Loucy (cell line): ENCODE measurements at regions not wholly inside any gene's neighbourhood (a gene's known extent, or its start where the extent isn't known, plus 50 kb on each side); places are given as distances from the start of the nearest gene placed in this dataset.

Experiments used
- H2AFZ ChIP-seq: fragments of 200-600 bp; sonication (generic); 2 replicates; pipeline ENCODE4 v1.6.0; 2016; ENCODE audit warnings: antibody characterized with exemption, mild to moderate bottlenecking, low read length, moderate library complexity
- H3F3A ChIP-seq: fragments of 200-600 bp; 2 replicates; pipeline ENCODE4 v1.6.0; 2016; ENCODE audit warnings: antibody characterized with exemption, low read depth, mild to moderate bottlenecking
- H3K27me3 ChIP-seq: fragments of 200-600 bp; sonication (generic); 2 replicates; pipeline ENCODE4 v1.6.1; 2014; ENCODE audit warnings: low read length, mild to moderate bottlenecking; ENCODE audit not compliant: insufficient read depth, poor library complexity, severe bottlenecking
- H3K36me3 ChIP-seq: fragments of 200-600 bp; sonication (generic); 2 replicates; pipeline ENCODE4 v1.6.1; 2016; ENCODE audit warnings: low read length; ENCODE audit not compliant: insufficient read depth
- H3K4me1 ChIP-seq: fragments of 200-600 bp; sonication (generic); 2 replicates; pipeline ENCODE4 v1.5.1; 2014; ENCODE audit warnings: low read length, mild to moderate bottlenecking; ENCODE audit not compliant: insufficient read depth, poor library complexity, severe bottlenecking
- H3K4me2 ChIP-seq: fragments of 200-600 bp; sonication (generic); 2 replicates; pipeline ENCODE4 v1.6.0; 2014; ENCODE audit warnings: antibody characterized with exemption, low read length, low read depth, mild to moderate bottlenecking; ENCODE audit not compliant: poor library complexity, severe bottlenecking
- H3K4me3 ChIP-seq: fragments of 200-600 bp; sonication (generic); 2 replicates; pipeline ENCODE4 v1.5.1; 2014; ENCODE audit warnings: low read length, mild to moderate bottlenecking, mixed read lengths; ENCODE audit not compliant: poor library complexity, severe bottlenecking
- H3K79me2 ChIP-seq: fragments of 200-600 bp; sonication (generic); 2 replicates; pipeline ENCODE4 v1.6.1; 2014; ENCODE audit warnings: low read length; ENCODE audit not compliant: insufficient read depth
- H3K9ac ChIP-seq: fragments of 200-600 bp; sonication (generic); 2 replicates; pipeline ENCODE4 v1.6.0; 2014; ENCODE audit warnings: mild to moderate bottlenecking, low read depth, low read length, moderate library complexity; ENCODE audit not compliant: poor library complexity, severe bottlenecking
- H3K9me2 ChIP-seq: fragments of 200-600 bp; sonication (generic); replicated peaks from 2 replicates; pipeline ENCODE4 v1.6.1; 2016; ENCODE audit warnings: low read depth, low read length, mixed read lengths
- H3K9me3 ChIP-seq: fragments of 200-600 bp; sonication (generic); 2 replicates; pipeline ENCODE4 v1.6.1; 2014; ENCODE audit warnings: mild to moderate bottlenecking, antibody characterized with exemption, low read length, low read depth; ENCODE audit not compliant: insufficient read depth
- H4K20me1 ChIP-seq: fragments of 200-600 bp; sonication (generic); 2 replicates; pipeline ENCODE4 v1.6.0; 2014; ENCODE audit warnings: antibody characterized with exemption, low read length, mild to moderate bottlenecking; ENCODE audit not compliant: insufficient read depth, poor library complexity, severe bottlenecking
- EZH2phosphoT487 ChIP-seq: fragments of 200-600 bp; IDR thresholded peaks from 2 replicates; pipeline ENCODE4 v1.6.1; 2018; ENCODE audit warnings: antibody characterized with exemption, mild to moderate bottlenecking, moderate library complexity, borderline replicate concordance
- TF ChIP-seq, protein P1 (sequence below): fragments of 200-600 bp; sonication (generic); conservative IDR thresholded peaks from 2 replicates; pipeline ENCODE4 v1.5.1; 2014; ENCODE audit warnings: mild to moderate bottlenecking, antibody characterized with exemption, low read length

DNA sequence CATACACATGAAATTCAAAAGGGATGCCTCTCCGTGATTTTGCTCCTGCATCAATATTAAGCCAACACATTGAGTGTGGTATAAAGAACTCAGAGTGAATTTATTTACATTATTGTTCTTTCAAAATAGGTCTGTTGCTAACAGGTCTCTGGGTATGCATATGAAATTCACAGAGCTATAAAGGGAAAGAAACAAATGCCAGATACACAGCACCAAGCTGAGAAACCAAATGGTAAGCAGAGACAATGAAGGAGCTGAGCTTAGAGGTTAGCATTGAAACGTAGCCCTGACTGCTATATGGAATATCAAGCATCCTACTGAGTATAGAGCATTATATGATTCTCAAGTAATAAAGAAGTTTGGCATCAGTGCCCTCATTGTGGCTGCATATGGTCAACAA is 712.9 kb downstream of the NSUN3 start:
- no peaks in the 10 kb centered on the region for H3K27me3 ChIP-seq
- H4K20me1 ChIP-seq, result no peaks in the 10 kb centered on the region
- H3K9ac ChIP-seq, result no peak overlapping the region
- H3K9me2 ChIP-seq, result no peaks in the 10 kb centered on the region
- H2AFZ ChIP-seq, result no peak overlapping the region
- TF ChIP-seq, protein P1, sequence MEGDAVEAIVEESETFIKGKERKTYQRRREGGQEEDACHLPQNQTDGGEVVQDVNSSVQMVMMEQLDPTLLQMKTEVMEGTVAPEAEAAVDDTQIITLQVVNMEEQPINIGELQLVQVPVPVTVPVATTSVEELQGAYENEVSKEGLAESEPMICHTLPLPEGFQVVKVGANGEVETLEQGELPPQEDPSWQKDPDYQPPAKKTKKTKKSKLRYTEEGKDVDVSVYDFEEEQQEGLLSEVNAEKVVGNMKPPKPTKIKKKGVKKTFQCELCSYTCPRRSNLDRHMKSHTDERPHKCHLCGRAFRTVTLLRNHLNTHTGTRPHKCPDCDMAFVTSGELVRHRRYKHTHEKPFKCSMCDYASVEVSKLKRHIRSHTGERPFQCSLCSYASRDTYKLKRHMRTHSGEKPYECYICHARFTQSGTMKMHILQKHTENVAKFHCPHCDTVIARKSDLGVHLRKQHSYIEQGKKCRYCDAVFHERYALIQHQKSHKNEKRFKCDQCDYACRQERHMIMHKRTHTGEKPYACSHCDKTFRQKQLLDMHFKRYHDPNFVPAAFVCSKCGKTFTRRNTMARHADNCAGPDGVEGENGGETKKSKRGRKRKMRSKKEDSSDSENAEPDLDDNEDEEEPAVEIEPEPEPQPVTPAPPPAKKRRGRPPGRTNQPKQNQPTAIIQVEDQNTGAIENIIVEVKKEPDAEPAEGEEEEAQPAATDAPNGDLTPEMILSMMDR, result no peak
- TF ChIP-seq EZH2phosphoT487, result no peak
- no peaks in the 10 kb centered on the region for H3K9me3 ChIP-seq
- no peaks in the 10 kb centered on the region for H3F3A ChIP-seq
- no peak overlapping the region for H3K4me3 ChIP-seq
- H3K36me3 ChIP-seq, result no peaks in the 10 kb centered on the region
- H3K4me1 ChIP-seq, result no peaks in the 10 kb centered on the region
- H3K79me2 ChIP-seq, result no peaks in the 10 kb centered on the region
- H3K4me2 ChIP-seq, result no peak overlapping the region

DNA sequence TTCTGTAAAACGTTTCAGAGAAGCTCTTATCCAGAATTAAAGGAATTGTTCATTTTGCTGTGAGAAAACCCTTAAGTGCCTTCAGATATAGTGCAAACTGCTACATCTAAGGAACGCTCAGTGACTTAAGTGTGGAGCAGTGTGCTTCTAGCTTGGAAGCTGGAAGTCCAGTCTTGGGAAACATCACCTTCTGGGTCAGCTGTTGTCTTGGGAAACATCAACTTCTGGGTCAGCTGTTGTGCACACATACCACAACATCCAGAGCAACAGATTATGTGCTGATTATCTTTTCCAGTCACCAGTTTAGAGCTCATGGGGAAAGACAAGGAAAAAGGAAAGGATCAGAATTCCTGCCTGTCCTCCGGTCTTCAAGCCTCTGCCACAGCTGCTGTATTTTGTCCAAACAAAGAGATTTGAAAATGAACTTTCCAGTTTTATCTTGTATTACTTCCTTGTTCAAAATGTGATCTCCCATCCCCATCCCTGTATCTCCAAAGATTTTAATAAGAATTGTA is 713.6 kb downstream of the NSUN3 start:
- Histone ChIP-seq H3K9ac (no peak overlapping the region), H2AFZ (no peak overlapping the region), H3K4me1 (no peaks in the 10 kb centered on the region), H4K20me1 (no peaks in the 10 kb centered on the region), H3K27me3 (no peaks in the 10 kb centered on the region), H3K4me3 (no peak overlapping the region), H3K9me2 (no peaks in the 10 kb centered on the region), H3K36me3 (no peaks in the 10 kb centered on the region), H3K9me3 (no peaks in the 10 kb centered on the region), H3K79me2 (no peaks in the 10 kb centered on the region), H3K4me2 (no peak overlapping the region), H3F3A (no peaks in the 10 kb centered on the region)
- TF ChIP-seq, protein P1, result no peak
- TF ChIP-seq EZH2phosphoT487, result no peak

DNA sequence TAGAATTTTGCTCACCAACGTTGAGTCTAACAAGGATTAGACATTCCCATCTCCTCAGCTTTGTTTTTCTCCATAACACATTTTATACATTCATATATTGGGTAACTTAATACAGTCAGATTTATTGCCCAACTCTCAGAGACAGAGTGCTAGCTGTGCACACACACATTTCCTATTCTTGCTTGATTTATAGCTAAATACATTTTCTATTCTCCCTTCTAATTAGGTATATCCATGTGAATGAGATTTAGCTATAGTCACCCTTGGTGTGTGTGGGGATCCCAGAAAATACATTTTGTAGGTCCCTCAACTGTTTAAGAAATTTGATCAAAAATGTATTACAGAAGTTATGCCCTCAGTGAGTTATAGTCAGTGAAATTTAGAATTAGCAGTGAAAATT is 715.4 kb downstream of the NSUN3 start:
- Histone ChIP-seq H3K4me2 (no peak overlapping the region), H3F3A (no peaks in the 10 kb centered on the region), H4K20me1 (no peaks in the 10 kb centered on the region), H3K36me3 (no peaks in the 10 kb centered on the region), H3K9me2 (no peaks in the 10 kb centered on the region), H3K9me3 (no peaks in the 10 kb centered on the region), H3K9ac (no peak overlapping the region), H2AFZ (no peak overlapping the region), H3K4me3 (no peak overlapping the region), H3K27me3 (no peaks in the 10 kb centered on the region), H3K4me1 (no peaks in the 10 kb centered on the region), H3K79me2 (no peaks in the 10 kb centered on the region)
- TF ChIP-seq, protein P1, result no peak
- no peak for TF ChIP-seq EZH2phosphoT487
